Right forelimb (tissue), 1 donor: ENCODE measurements at regions not wholly inside any gene's neighbourhood (a gene's known extent, or its start where the extent isn't known, plus 50 kb on each side); places are given as distances from the start of the nearest gene placed in this dataset.
"Not testable (repeated sequence)": the region's sequence is repeated elsewhere in the genome, so short reads cannot be mapped to it uniquely, and the experiment has no call there.

Experiments used
- DNase-seq: peaks from one replicate; pipeline ENCODE4 v3.0.0-alpha.2; 2018

DNA sequence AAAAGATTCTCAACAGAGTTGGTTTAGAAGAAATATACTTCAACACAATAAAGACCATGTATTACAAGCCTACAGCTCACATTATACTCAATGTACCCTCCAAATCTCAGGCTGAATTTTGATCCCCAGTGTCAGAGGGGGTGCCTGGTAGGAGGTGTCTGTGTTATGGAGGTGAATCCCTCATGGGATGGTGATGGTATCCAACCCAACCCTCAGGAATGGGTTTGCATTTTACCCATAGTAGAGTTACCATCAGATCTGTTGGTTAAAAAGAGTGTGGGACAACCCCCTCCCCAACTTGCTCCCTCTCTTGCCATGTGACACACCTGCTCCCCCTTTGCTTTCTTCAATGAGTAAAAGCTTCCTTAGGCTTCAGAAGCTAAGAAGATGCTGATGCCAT lies 205.5 kb downstream of the POTEM start:
- DNase-seq = not testable (repeated sequence)

DNA sequence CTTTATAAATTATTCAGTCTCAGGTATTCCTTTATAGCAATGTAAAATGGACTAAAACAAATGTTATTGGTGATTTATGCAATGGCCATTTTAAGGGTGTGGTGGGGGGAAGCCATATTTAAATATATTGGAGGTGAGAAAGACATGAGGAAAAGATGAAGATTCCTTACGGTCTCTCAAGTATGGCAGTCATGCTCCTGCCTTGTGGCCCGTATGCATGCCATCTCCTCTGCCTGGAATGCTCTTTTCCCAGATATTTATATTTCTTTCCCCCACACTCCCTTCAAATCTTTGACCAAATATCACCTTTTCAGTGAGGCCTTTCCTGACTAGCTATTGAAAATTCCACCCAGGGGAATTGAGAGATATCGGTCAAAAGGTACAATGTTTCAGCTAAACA lies 206.0 kb downstream of the POTEM start:
- DNase-seq = not testable (repeated sequence)

DNA sequence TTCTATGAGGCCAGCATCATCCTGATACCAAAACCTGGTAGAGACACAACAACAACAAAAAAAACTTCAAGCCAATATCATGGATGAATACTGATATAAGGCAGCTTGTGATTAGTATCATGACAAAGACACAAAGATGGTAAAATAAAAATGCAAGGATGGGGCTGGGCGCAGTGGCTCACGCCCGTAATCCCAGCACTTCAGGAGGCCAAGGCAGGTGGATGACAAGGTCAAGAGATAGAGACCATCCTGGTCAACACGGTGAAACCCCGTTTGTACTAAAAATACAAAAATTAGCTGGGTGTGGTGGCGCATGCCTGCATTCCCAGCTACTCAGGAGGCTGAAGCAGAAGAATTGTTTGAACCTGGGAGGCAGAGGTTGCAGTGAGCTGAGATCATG lies 210.2 kb downstream of the POTEM start:
- not testable (repeated sequence) for DNase-seq

DNA sequence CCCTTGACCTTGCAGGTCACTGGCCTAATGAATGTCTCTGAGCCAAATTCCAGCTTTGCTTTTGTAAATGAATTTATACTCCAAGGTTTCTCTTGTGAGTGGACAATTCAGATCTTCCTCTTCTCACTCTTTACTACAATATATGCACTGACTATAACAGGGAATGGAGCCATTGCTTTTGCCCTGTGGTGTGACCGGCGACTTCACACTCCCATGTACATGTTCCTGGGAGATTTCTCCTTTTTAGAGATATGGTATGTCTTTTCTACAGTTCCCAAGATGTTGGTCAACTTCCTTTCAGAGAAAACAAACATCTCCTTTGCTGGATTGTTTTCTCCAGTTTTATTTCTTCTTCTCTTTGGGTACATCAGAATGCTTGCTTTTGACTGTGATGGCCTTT lies 213.1 kb downstream of the POTEM start:
- DNase-seq = not testable (repeated sequence)

DNA sequence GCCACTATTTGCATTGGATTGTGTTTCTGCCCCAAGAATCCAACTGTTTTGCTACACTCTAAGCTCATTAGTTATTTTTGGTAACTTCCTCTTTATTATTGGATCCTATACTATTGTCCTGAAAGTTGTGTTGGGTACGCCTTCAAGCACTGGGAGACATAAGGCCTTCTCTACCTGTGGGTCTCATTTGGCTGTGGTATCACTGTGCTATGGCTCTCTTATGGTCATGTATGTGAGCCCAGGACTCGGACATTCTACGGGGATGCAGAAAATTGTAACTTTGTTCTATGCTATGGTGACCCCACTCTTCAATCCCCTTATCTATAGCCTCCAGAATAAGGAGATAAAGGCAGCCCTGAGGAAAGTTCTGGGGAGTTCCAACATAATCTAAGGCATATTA lies 213.6 kb downstream of the POTEM start:
- not testable (repeated sequence) for DNase-seq

DNA sequence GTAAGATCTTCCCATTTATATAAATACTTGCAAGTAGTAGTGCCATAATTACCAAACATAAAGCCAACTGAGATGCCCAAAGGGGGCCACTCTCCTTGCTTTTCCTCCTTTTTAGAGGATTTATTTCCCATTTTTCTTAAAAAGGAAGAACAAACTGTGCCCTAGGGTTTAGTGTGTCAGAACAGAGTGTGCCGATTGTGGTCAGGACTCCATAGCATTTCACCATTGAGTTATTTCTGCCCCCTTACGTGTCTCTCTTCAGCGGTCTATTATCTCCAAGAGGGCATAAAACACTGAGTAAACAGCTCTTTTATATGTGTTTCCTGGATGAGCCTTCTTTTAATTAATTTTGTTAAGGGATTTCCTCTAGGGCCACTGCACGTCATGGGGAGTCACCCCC lies 227.9 kb downstream of the POTEM start:
- DNase-seq = not testable (repeated sequence)

DNA sequence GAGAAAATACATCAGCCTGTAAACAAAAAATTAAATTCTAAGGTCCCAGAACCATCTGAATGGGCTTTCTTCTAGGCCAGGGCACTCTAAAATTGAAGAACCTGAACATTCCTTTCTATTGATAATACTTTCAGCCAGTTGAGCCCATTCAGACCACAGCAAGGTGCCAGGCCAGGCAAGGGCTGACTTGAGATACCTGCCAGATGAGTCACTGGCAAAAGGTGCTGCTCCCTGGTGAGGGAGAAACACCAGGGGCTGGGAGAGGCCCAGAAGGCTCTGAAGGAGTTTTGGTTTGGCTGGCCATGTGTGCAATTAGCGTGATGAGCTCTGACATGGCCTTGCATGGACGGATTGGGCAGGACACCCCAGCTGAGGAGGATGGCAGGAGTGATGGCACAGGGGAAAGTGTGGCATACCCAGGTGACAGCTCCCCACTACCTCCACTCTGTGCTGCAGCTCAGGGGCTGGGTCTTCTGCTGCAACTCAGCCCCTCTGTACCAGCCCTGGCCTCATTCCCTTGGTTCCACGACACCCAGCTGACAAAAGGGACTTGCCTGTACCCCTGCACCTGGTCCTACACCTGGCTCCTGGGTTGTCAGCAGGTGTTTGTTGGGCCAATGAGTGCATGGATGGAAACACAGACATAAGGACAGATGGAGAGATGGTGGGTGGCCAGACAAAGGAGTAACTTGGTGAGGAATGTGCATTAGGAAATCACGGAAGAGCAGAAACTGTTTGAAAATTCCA lies 230.4 kb downstream of the POTEM start:
- not testable (repeated sequence) for DNase-seq

DNA sequence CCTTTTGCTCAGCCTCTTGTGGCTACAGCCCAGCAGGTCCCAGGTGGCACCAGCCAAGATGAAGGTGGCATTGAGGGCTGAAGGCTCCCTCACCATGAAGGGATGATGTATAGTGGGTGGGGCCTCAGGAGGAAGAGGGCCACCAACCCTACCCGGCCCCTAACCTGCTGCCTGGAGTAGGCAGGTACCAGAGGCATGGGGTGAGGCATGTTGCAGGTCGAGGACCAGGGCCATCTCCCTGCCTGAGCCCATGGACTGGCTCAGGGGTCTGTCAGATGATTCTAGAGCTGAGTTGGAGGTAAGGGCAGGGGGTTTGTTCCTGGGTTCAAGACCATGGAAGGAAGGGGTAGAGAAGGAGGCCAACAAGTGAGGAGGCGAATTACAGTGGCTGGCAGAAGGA lies 231.1 kb downstream of the POTEM start:
- DNase-seq = not testable (repeated sequence)

DNA sequence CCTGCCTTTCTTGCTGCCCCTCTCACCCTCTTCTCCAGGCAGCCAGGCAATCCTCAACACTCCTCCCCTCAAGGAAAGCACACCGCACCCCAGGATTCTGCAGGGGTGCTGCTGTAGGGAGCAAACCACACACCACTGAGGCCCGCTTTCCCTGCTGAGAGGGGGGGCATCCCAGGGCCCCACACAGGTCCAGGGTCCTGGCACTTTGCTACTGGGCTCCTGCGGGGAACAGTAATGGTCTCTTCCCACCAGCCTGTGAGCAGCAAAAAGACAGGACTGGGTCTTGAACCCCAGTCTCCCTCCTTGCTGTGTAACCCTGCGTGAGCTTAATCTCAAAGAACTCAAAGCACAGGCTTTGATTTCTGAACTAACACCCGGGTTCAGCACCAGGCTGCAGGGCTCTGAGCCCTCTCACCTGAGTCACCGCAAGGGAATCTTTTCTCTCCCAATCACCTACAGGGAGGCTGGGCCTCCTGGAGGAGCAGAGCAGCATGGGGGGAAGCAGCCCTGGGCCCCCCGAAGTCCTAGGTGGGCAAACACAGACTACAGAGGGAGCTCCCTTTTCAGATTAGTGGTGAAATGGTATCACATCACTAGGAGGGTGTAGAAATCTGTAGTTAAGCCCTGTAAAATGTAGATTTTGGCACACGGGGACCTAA lies 232.6 kb downstream of the POTEG start:
- DNase-seq = not testable (repeated sequence)

DNA sequence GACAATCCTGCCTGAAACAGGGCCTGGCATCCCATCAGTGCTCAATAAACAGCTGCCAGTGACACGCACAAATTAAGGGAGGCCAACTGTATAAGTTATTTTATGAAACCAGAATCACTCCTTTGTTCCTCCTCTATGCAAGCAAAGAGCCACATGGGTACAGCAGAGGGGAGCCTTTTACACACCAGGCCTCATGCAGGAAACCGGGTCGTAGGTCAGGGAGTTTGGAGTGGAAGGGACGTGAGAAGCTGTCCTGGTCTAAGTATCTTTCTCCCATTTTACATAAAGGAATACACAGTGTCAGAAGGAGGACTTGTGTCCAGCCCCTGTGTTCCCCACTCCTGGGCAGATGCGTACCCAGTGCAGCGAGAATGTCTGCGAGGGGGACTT lies 232.1 kb downstream of the POTEG start:
- not testable (repeated sequence) for DNase-seq

DNA sequence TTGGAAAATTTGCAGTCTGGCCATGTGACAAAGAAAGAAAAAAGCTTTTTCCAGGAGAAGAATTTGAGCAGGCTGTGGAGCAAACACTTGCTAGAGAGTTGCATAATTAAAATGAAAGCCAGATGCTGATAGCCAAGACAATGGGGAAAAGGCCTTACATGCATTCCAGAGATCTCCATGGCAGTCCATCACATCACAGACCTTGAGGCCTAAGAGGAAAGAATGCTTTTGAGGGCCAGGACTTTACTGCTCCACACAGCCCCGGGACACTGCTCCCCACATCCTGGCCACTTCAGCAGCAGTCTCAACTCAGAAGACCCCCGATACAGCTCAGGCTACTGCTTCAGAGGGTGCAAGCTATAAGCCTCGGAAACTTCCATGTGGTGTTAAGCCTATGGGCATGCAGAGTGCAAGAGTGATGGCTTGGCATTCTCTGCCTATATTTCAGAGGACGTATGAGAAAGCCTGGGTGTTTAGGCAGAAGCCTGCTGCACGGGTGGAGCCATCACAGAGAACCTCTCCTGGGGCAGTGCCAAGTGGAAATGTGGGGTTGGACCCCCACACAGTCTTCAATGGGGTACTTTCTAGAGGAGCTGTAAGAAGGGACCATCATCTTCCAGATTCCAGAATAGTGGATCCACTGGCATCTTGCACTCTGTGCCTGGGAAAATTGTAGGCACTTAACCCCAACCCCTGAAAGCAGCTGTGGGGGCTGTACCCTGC lies 230.7 kb downstream of the POTEG start:
- not testable (repeated sequence) for DNase-seq

DNA sequence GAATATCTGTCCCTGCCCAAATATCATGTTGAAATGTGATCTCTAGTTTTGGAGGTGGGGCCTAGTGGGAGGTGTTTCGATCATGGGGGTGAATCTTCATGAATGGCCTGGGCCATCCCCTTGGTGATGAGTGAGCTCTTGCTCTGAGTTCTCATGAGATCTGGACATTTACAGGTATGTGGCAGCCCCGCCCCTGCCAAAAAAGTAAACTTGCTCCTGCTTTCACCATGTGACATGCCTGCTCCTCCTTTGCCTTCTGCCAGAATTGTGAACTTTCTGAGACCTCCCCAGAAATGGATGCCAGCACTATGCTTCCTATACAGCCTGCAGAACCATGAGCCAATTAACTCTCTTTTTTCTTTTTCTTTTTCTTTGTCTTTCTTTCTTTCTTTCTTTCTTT lies 229.3 kb downstream of the POTEG start:
- not testable (repeated sequence) for DNase-seq

DNA sequence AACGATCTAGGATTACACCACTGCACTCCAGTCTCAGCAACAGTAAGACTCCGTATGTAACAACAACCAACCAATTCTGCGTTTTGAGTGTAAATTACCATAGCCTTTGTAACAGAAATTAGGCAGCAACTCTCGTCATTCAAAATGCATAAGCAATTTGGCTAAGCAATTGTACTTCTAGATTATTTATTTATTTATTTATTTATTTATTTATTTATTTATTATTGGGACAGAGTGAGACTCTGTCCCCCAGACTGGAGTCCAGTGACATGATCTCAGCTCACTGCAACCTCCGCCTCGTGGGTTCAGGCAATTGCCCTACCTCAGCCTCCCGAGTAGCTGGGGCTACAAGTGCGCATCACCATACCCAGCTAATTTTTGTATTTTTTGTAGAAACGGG lies 217.7 kb downstream of the POTEG start:
- DNase-seq = not testable (repeated sequence)

DNA sequence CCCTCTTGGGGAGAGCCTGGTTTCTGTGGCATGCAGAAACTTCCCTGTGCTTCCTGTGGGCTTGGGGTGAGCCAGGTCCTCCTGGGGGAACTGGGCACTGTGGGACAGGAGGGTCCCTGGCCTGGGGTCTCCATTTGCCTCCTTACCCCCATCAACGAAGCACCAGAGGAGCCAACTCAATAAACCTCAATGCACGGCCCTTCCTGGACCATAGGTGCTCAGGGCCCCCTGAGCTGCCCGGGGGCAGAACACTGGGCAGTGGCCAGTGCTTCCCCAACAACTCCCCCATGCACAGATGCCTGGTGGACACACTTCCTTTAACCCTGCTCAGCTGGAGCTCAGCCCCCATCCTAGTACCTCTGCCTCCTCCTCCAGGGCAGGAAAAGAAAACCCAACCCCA lies 214.7 kb downstream of the POTEG start:
- DNase-seq = not testable (repeated sequence)

DNA sequence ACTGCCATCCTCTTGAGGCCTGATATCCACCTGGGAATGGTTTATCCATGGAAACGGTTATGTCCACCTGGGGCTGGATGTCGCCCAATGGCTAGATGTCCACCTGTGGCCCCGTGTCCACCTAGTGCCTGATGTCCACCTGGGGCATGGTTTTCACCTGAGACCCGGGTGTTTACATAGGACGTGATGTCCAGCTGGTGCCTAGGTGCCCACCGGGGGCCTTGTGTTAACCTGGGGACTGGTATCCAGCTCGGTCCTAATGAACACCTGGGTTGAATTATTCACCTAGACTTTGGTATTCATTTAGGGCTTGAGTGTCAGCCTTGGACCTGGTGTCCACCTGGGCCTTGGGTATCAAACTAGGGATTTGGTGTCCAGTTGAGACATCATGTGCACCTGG lies 202.7 kb downstream of the POTEG start:
- DNase-seq = not testable (repeated sequence)

DNA sequence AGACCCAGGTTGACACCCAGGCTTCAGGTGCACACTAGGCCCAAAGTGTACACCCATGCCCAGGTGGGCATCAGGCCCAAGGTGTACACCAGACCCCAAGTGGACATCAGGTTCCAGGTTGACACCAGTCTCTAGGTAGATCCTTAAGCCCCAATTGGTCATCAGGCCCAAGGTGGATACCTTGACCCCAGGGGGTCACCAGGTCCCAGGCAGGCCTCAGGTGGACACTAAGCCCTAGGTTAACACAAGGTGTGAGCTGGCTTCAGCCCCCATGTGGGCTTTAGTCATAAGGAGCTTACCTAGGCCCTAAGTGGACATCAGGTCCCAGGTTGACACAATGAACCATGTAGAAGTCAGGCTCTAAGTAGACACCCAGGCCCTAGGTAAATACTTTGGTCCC lies 200.1 kb downstream of the POTEG start:
- DNase-seq = not testable (repeated sequence)

DNA sequence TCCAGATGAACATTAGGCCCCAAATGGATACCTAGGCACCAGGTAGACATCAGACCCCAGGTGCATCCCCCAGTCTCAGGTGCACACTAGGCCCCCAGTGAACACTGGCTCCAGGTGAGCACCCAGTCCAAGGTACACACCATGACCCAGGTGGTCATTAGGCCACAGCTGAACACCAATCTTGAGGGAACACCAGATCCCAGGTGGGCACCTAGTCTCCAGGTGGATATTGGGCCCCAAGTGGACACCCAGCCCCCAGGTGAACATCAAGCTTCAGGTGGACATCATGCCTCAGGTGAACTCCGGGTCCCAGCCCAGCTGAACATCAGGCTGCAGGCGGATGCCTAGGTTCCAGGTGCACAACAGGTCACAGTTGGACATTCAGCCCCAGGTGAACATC lies 196.5 kb downstream of the POTEG start:
- DNase-seq = not testable (repeated sequence)

DNA sequence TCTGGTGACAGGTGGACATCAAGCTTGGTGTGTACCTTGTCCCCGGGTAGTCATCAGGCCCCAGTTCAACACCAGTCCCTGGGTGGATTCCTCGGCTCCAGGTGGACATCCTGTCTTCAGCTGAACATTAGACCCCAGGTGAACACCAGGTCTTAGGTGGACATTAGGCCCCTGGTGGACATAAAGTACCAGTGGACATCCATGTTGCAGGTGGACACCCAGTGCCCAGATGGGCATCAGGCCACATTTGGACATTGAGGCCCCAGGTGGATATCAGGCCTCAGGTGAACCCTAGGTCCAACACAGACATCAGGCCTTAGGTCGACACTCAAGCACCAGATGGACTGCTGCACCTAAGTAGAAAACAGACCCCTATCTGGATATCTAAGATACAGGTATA lies 195.6 kb downstream of the POTEG start:
- not testable (repeated sequence) for DNase-seq

DNA sequence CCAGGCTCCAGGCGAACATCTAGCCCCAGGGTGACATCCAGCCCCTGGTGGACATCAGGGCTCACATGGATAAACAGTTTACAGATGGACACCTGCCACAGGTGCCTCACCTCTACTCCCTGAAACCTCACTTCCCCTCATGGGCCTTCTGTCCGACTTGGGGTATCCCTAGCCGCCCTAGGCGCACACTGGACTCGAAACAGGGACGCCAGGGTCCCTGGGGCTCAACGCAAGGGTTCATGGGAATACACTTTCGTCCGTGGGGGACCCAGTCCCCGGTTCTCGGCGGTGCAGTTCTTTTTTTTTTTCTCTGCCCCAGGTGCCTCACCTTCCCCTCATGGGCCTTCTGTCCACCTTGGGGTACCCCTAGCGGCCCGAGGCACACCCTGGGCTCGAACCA lies 194.2 kb downstream of the POTEG start:
- DNase-seq = not testable (repeated sequence)

DNA sequence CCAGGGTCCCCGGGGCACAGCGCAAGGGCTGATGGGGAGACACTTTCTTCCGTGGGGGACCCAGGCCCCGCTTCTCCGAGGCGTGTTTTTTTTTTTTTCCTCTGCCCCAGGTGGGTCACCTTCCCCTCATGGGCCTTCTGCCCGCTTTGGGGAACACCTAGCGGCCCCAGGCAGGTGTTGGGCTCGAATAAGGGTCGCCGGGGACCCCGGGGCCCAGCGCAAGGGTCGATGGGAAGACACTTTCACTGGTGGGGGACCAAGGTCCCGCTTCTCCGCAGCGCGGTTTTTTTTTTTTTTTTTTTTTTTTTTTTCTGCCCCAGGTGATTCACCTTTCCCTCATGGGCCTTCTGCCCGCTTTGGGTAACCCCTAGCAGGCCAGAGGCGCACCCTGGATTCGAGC lies 193.8 kb downstream of the POTEG start:
- not testable (repeated sequence) for DNase-seq

DNA sequence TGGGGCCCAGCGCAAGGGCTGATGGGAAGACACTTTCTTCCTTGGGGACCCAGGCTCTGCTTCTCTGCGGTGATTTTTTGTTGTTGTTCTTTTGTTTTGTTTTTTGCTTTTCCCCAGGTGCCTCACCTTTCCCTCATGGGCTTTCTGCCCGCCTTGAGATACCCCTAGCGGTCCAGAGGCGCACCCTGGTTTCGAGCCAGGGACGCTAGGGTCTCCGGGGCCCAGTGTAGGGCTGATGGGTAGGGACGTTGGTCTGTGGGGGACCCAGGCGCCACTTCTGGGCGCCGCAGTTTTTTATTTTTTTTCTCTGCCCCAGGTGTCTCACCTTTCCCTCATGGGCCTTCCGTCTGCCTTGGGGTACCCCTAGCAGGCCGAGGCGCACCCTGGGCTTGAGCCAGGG lies 192.7 kb downstream of the POTEG start:
- not testable (repeated sequence) for DNase-seq

DNA sequence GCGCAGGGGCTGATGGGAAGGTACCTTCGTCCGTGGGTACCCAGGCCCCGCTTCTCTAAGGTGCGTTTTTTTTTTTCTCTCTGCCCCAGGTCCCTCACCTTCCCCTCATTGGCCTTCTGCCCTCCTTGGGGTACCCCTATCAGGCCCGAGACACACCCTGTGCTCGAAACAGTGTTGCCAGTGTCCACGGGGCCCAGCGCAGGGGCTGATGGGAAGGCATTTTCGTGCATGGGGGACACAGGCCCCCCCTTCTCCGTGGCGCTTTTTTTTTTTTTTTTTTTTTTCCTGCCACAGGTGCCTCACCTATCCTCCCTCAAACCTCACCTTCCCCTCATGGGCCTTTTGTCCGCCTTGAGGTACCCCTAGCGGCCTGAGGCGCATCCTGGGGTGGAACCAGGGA lies 191.6 kb downstream of the POTEG start:
- DNase-seq = not testable (repeated sequence)

DNA sequence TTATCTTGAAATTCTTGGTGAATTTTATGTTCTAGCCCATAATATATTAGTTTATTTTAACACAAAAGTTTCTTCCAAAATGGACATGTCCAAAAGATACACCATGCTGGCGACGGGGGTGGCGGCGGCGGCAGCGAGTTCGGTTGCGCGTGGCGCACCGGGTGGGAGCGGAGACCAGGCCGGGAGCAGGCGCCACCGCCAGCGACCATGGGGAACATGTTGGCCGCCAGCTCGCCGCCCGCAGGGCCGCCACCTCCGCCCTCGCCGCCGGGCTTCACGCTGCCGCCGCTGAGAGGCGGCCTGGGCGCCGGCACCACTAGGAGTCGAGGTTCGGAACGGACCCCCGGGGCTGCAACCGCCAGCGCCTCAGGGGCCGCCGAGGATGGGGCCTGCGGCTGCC lies 167.2 kb downstream of the POTEG start:
- DNase-seq = not testable (repeated sequence)

DNA sequence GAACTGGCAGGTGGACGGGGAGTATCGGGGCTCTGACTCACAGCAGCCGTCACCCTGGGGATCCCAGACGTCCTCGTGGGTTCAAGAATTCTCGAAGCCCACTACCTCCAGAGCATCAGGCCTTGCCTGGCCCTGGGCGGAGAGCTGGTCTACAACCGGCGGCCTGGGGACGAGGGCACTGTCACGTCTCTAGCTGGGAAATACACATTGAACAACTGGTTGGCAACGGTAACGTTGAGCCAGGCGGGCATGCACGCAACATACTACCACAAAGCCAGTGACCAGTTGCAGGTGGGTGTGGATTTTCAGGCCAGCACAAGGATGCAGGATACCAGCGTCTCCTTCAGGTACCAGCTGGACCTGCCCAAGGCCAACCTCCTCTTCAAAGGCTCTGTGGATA lies 166.5 kb downstream of the POTEG start:
- DNase-seq = not testable (repeated sequence)
